OCI-LY7 (cell line): ENCODE measurements at regions not wholly inside any gene's neighbourhood (a gene's known extent, or its start where the extent isn't known, plus 50 kb on each side); places are given as distances from the start of the nearest gene placed in this dataset.

Experiments used
- BruUV-seq: library from RNA; stranded (reverse); fragments of 400-500 nt; replicated peaks from 2 replicates; lab custom pipeline; 2021; lab: Mats Ljungman, UMichigan
- CTCF ChIA-PET: fragments of 300-600 bp; sonication (Branson Sonifier 250); formaldehyde crosslinking; loops from one replicate; lab custom pipeline; 2022; ENCODE audit warnings: antibody characterized with exemption; ENCODE audit not compliant: unreplicated experiment; lab: Charles Lee
- POLR2A ChIA-PET: fragments of 300-600 bp; sonication (Branson Sonifier 250); formaldehyde crosslinking; loops from one replicate; lab custom pipeline; 2022; ENCODE audit warnings: antibody characterized with exemption; lab: Charles Lee
- DNase-seq: peaks from one replicate; pipeline ENCODE4 v3.0.0-alpha.2; 2015; ENCODE audit warnings: low spot score
- H2AFZ ChIP-seq: fragments of 200-600 bp; sonication (generic), shearing (Covaris generic); 2 replicates; pipeline ENCODE4 v1.6.1; 2014; ENCODE audit warnings: mild to moderate bottlenecking, antibody characterized with exemption, low read length, moderate library complexity
- H3K27ac ChIP-seq: fragments of 200-600 bp; sonication (generic); 2 replicates; pipeline ENCODE4 v1.5.1; 2014; ENCODE audit warnings: mixed run types, low read depth, mild to moderate bottlenecking, moderate library complexity, low read length, inconsistent platforms; ENCODE audit not compliant: poor library complexity, severe bottlenecking
- H3K36me3 ChIP-seq: fragments of 200-600 bp; sonication (generic); 2 replicates; pipeline ENCODE4 v1.6.1; 2014; ENCODE audit warnings: mild to moderate bottlenecking, antibody characterized with exemption, low read length, moderate library complexity, mixed read lengths; ENCODE audit not compliant: insufficient read depth
- H3K4me1 ChIP-seq: fragments of 200-600 bp; sonication (generic); 2 replicates; pipeline ENCODE4 v1.5.1; 2014; ENCODE audit warnings: mild to moderate bottlenecking, low read length; ENCODE audit not compliant: insufficient read depth, poor library complexity, severe bottlenecking
- H3K4me2 ChIP-seq: fragments of 200-600 bp; sonication (generic); 2 replicates; pipeline ENCODE4 v1.6.1; 2014; ENCODE audit warnings: mild to moderate bottlenecking, low read length
- H3K4me3 ChIP-seq: fragments of 200-600 bp; sonication (generic); 2 replicates; pipeline ENCODE4 v1.5.1; 2014; ENCODE audit warnings: mild to moderate bottlenecking, low read depth, low read length; ENCODE audit not compliant: poor library complexity, severe bottlenecking
- H3K79me2 ChIP-seq: fragments of 200-600 bp; sonication (generic); 2 replicates; pipeline ENCODE4 v1.6.1; 2016; ENCODE audit warnings: low read depth, mild to moderate bottlenecking, low read length, moderate library complexity, mixed read lengths; ENCODE audit not compliant: insufficient read depth
- H3K9me2 ChIP-seq: fragments of 200-600 bp; sonication (generic); 2 replicates; pipeline ENCODE4 v1.6.1; 2016; ENCODE audit warnings: mild to moderate bottlenecking, low read length, mixed read lengths; ENCODE audit not compliant: insufficient read depth
- H3K9me3 ChIP-seq: fragments of 200-600 bp; sonication (generic); 2 replicates; pipeline ENCODE4 v1.6.1; 2014; ENCODE audit warnings: mild to moderate bottlenecking, mixed run types, low read length, mixed read lengths
- H4K20me1 ChIP-seq: fragments of 200-600 bp; sonication (generic); 2 replicates; pipeline ENCODE4 v1.6.1; 2014; ENCODE audit warnings: mild to moderate bottlenecking, antibody characterized with exemption, low read length, moderate library complexity, mixed read lengths; ENCODE audit not compliant: insufficient read depth
- CTCF ChIP-seq: fragments of 200-600 bp; sonication (generic); conservative IDR thresholded peaks from 2 replicates; pipeline ENCODE4 v1.5.1; 2014; ENCODE audit warnings: mild to moderate bottlenecking, antibody characterized with exemption, low read length, moderate library complexity, mixed read lengths
- EZH2phosphoT487 ChIP-seq: fragments of 200-600 bp; sonication (generic); IDR thresholded peaks from 2 replicates; pipeline ENCODE4 v1.6.1; 2018; ENCODE audit warnings: low read depth, borderline replicate concordance, mild to moderate bottlenecking, mixed run types, antibody characterized with exemption, low read length, moderate library complexity, mixed read lengths
- intact Hi-C: fragments of 100-400 bp; cut with micrococcal nuclease; formaldehyde crosslinking; loops from one replicate; pipeline ENCODE4 v1.10.0; 2022; ENCODE audit not compliant: unreplicated experiment

- Histone ChIP-seq H3K4me3 (no peak overlapping the region), H3K9me2 (no peaks in the 10 kb centered on the region), H3K9me3 (peaks cover 22% of the 10 kb centered on the region; the same call in 1 of the 2 replicates), H3K79me2 (no peaks in the 10 kb centered on the region), H3K4me2 (no peak overlapping the region), H3K4me1 (no peaks in the 10 kb centered on the region), H2AFZ (no peak overlapping the region), H4K20me1 (no peaks in the 10 kb centered on the region), H3K27ac (no peak overlapping the region), H3K36me3 (no peaks in the 10 kb centered on the region)
- no peak for DNase-seq
- no TSS peak for BruUV-seq
- CTCF ChIA-PET = no interaction called here
- intact Hi-C loops = no loop called here
- TF ChIP-seq EZH2phosphoT487 = no peak
- no peak for TF ChIP-seq CTCF
- POLR2A ChIA-PET = no interaction called here
Observed at GRCh38 chr13:90098577-90098976, 1248.9 kb upstream of the MIR17HG start.

GRCh38 chr13:90099847-90100246 lies 1247.6 kb upstream of the MIR17HG start:
- H3K79me2 ChIP-seq = no peaks in the 10 kb centered on the region
- ChIA-PET CTCF (no interaction called here), POLR2A (interaction anchor here (1.1 kb wide), 1 partner anchor 9 kb away, joined by 3 read pairs; no protein-coding TSS in a partner anchor)
- peaks cover 20% of the 10 kb centered on the region; the same call in 1 of the 2 replicates for H3K9me3 ChIP-seq
- DNase-seq = no peak
- H3K9me2 ChIP-seq = no peaks in the 10 kb centered on the region
- no peaks in the 10 kb centered on the region for H3K4me1 ChIP-seq
- BruUV-seq = no TSS peak
- H3K27ac ChIP-seq = no peak overlapping the region
- no peak overlapping the region for H2AFZ ChIP-seq
- no peaks in the 10 kb centered on the region for H3K36me3 ChIP-seq
- intact Hi-C loops = no loop called here
- no peak for TF ChIP-seq EZH2phosphoT487
- TF ChIP-seq CTCF = no peak
- H4K20me1 ChIP-seq = no peaks in the 10 kb centered on the region
- H3K4me3 ChIP-seq = no peak overlapping the region
- H3K4me2 ChIP-seq = no peak overlapping the region

- CTCF ChIA-PET = no interaction called here
- Histone ChIP-seq H3K27ac (no peak overlapping the region), H3K36me3 (no peaks in the 10 kb centered on the region), H2AFZ (no peak overlapping the region), H3K4me2 (no peak overlapping the region), H4K20me1 (no peaks in the 10 kb centered on the region), H3K9me3 (0 out of 2 replicates have a peak, but pooled peaks cover 14% of the 10 kb centered on the region), H3K4me1 (no peaks in the 10 kb centered on the region), H3K9me2 (no peaks in the 10 kb centered on the region), H3K79me2 (no peaks in the 10 kb centered on the region), H3K4me3 (no peak overlapping the region)
- intact Hi-C loops = no loop called here
- no TSS peak for BruUV-seq
- no peak for TF ChIP-seq EZH2phosphoT487
- no peak for DNase-seq
- POLR2A ChIA-PET = interaction anchor here (1.0 kb wide), 1 partner anchor 570 kb away, joined by 3 read pairs; no protein-coding TSS in a partner anchor
Observed at GRCh38 chr13:90103099-90103784, 1244.2 kb upstream of the MIR17HG start.
